Panc1 (cell line): ENCODE measurements at regions not wholly inside any gene's neighbourhood (a gene's known extent, or its start where the extent isn't known, plus 50 kb on each side); places are given as distances from the start of the nearest gene placed in this dataset.
"Not testable (repeated sequence)": the region's sequence is repeated elsewhere in the genome, so short reads cannot be mapped to it uniquely, and the experiment has no call there.

ENCODE experiments used
- ATAC-seq: fragments of 200-7000 bp; cut with Tn5 transposase; 2 replicates; pipeline ENCODE4 v1.9.1; 2020; ENCODE audit warnings: mild to moderate bottlenecking, moderate library complexity
- BruUV-seq: library from RNA; stranded (reverse); fragments of 400-500 nt; replicated peaks from 2 replicates; lab custom pipeline; 2021; lab: Mats Ljungman, UMichigan
- CTCF ChIA-PET: fragments of 300-600 bp; sonication (Branson Sonifier 250); formaldehyde crosslinking; loops from one replicate; lab custom pipeline; 2022; ENCODE audit warnings: antibody characterized with exemption; lab: Charles Lee
- POLR2A ChIA-PET: fragments of 300-600 bp; sonication (Branson Sonifier 250); formaldehyde crosslinking; loops from one replicate; lab custom pipeline; 2022; ENCODE audit warnings: antibody characterized with exemption; lab: Charles Lee
- DNase-seq: peaks from one replicate; pipeline ENCODE4 v3.0.0-alpha.2; 2010; ENCODE audit warnings: low read depth, low spot score
- H3K27ac ChIP-seq: 2 replicates; pipeline ENCODE4 v1.5.1; 2011; ENCODE audit warnings: mild to moderate bottlenecking, low read length, inconsistent platforms
- H3K27me3 ChIP-seq: fragments of 200-500 bp; sonication (Bioruptor generic); 2 replicates; pipeline ENCODE4 v1.6.0; 2014; ENCODE audit warnings: low read length, inconsistent platforms; ENCODE audit not compliant: control insufficient read depth, insufficient read depth
- H3K36me3 ChIP-seq: fragments of 200-500 bp; sonication (Bioruptor generic); 2 replicates; pipeline ENCODE4 v1.5.1; 2014; ENCODE audit warnings: inconsistent platforms, mild to moderate bottlenecking, low read length, moderate library complexity; ENCODE audit not compliant: control insufficient read depth, insufficient read depth
- H3K4me1 ChIP-seq: 2 replicates; pipeline ENCODE4 v1.5.1; 2011; ENCODE audit warnings: inconsistent platforms, mild to moderate bottlenecking, low read length, moderate library complexity; ENCODE audit not compliant: control insufficient read depth, insufficient read depth
- H3K4me3 ChIP-seq, 2 experiments: 2 replicates each; pipeline ENCODE4 v1.5.1; 2011 to 2012; ENCODE audit warnings: low read depth in 2 of 2, low read length in 2 of 2, mild to moderate bottlenecking in 2 of 2, inconsistent platforms in 1 of 2, moderate library complexity in 1 of 2
- H3K9me3 ChIP-seq: fragments of 200-500 bp; sonication (Bioruptor generic); 2 replicates; pipeline ENCODE4 v1.5.1; 2014; ENCODE audit warnings: low read depth, mild to moderate bottlenecking, inconsistent platforms, low read length, moderate library complexity; ENCODE audit not compliant: control insufficient read depth, insufficient read depth
- CTCF ChIP-seq: fragments of 450-650 bp; IDR thresholded peaks from 2 replicates; pipeline ENCODE4 v1.5.1; 2017; ENCODE audit warnings: mild to moderate bottlenecking
- POLR2AphosphoS5 ChIP-seq: IDR thresholded peaks from 2 replicates; pipeline ENCODE4 v1.6.1; 2012; ENCODE audit warnings: mild to moderate bottlenecking, low read depth, low read length, moderate library complexity
- REST ChIP-seq, 2 experiments: IDR thresholded peaks; 2 replicates each; pipeline ENCODE4 v1.6.1; 2011 to 2012; ENCODE audit warnings: low read depth in 2 of 2, control low read depth in 1 of 2, low read length in 1 of 2, mild to moderate bottlenecking in 1 of 2, moderate library complexity in 1 of 2; ENCODE audit not compliant: insufficient read depth in 1 of 2
- SIN3A ChIP-seq: IDR thresholded peaks from 2 replicates; pipeline ENCODE4 v1.6.1; 2012; ENCODE audit warnings: low read depth, mild to moderate bottlenecking, low read length, moderate library complexity, borderline replicate concordance; ENCODE audit not compliant: insufficient read depth
- TCF7L2 ChIP-seq: IDR thresholded peaks from 2 replicates; pipeline ENCODE4 v1.6.1; 2011; ENCODE audit warnings: mild to moderate bottlenecking, low read depth, low read length, inconsistent platforms
- in situ Hi-C: cut with HindIII; loops from 2 replicates; pipeline ENCODE4 v1.10.0; 2016; ENCODE audit warnings: low sequenced_read_pairs, low pct_unique_long_range_greater_than_20kb
- intact Hi-C: fragments of 100-400 bp; cut with micrococcal nuclease; formaldehyde crosslinking; loops from one replicate; pipeline ENCODE4 v1.10.0; 2022; ENCODE audit not compliant: unreplicated experiment

GRCh38 chr18:40283560-40283959 lies 1671.5 kb upstream of the PIK3C3 start:
- in situ Hi-C loops: no loop called here
- ChIA-PET POLR2A (no interaction called here), CTCF (no interaction called here)
- ATAC-seq (no peak), DNase-seq (no peak)
- Histone ChIP-seq H3K27me3 (no peaks in the 10 kb centered on the region), H3K4me3 (no peak overlapping the region), H3K9me3 (no peaks in the 10 kb centered on the region), H3K36me3 (no peaks in the 10 kb centered on the region), H3K4me1 (no peaks in the 10 kb centered on the region), H3K27ac (no peak overlapping the region)
- TF ChIP-seq POLR2AphosphoS5: no peak
- no peak for TF ChIP-seq SIN3A
- no peak for TF ChIP-seq TCF7L2
- no peak for TF ChIP-seq REST (IDR thresholded peaks at IDR 0.05; ENCODE audit: insufficient read depth in 1 of 2, low read depth in 2 of 2, low read length in 1 of 2)
- TF ChIP-seq CTCF: no peak
- intact Hi-C loops: no loop called here
- BruUV-seq: no TSS peak

DNA sequence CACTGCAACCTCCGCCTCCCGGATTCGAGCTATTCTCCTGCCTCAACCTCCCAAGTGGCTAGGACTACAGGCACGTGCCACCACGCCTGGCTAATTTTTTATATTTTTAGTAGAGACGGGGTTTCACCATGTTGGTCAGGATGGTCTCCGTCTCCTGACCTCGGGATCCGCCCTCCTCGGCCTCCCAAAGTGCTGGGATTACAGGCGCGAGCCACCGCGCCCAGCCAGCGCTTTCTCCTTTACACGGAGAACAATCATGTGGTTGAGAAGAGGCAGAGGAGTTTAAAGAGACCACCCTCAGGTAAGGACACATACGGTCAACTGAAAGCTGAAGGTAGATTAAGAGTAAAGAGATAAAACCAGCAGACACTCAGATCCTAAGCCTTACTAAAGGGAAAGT lies 1673.7 kb upstream of the PIK3C3 start:
- H3K9me3 ChIP-seq, BruUV-seq, H3K27me3 ChIP-seq, H3K27ac ChIP-seq, CTCF ChIA-PET, H3K36me3 ChIP-seq, DNase-seq, in situ Hi-C loops, H3K4me1 ChIP-seq, ATAC-seq, intact Hi-C loops, H3K4me3 ChIP-seq, POLR2A ChIA-PET: not testable (repeated sequence)

DNA sequence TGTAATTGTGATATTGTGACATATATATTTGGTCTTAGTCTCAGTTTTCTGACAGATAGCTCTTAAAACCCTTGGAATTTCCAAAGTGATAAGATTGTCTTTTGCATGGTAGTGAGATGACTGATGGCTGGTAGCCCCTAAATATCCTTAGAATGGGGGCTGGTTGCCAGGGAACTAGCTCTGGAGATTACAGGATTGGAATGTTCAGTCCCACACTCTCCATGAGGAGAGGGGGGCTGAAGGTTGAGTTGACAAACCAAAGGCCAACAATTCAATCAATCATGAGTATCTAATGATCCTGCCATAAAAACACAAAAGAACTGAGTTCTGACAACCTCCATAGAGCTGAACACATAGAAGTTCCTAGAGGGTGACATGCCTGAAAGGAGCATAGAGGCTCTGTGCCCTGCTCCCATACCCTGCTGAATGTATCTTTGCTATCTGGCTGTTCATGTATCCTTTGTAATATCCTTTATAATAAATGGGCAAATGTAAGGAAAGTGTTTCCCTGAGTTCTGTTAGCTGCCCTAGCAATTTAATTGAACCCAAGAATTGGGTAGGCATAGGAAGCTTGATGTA lies 1680.3 kb upstream of the PIK3C3 start:
- POLR2A ChIA-PET: interaction anchor here (0.7 kb wide), 1 partner anchor 372 kb away, joined by 3 read pairs; no protein-coding TSS in a partner anchor
- H3K9me3 ChIP-seq: no peaks in the 10 kb centered on the region
- CTCF ChIA-PET: no interaction called here
- H3K27ac ChIP-seq: no peak overlapping the region
- in situ Hi-C loops: no loop called here
- no peaks in the 10 kb centered on the region for H3K36me3 ChIP-seq
- no TSS peak for BruUV-seq
- DNase-seq (no peak), ATAC-seq (no peak)
- H3K4me3 ChIP-seq: no peak overlapping the region
- no peak for TF ChIP-seq POLR2AphosphoS5
- no peak for TF ChIP-seq REST (IDR thresholded peaks at IDR 0.05; ENCODE audit: insufficient read depth in 1 of 2, low read depth in 2 of 2, low read length in 1 of 2)
- no peak for TF ChIP-seq TCF7L2
- TF ChIP-seq CTCF: no peak
- TF ChIP-seq SIN3A: no peak
- H3K27me3 ChIP-seq: no peaks in the 10 kb centered on the region
- no peaks in the 10 kb centered on the region for H3K4me1 ChIP-seq
- intact Hi-C loops: no loop called here
